Spleen (tissue), 11 donors: ENCODE measurements at regions not wholly inside any gene's neighbourhood (a gene's known extent, or its start where the extent isn't known, plus 50 kb on each side); places are given as distances from the start of the nearest gene placed in this dataset.

Experiments used
- DNase-seq: peaks from one replicate; pipeline ENCODE4 v3.0.0-alpha.2; 2020
- H3K27ac ChIP-seq, 8 donors: fragments of 200-600 bp; sonication (generic) in 7 of 8; 1 replicate in 4 of 8; 2 replicates in 4 of 8; pipeline versions ENCODE4 v1.5.0 to v1.8.0; 2016 to 2021; ENCODE audit warnings: inconsistent platforms in 4 of 8, mild to moderate bottlenecking in 4 of 8, moderate library complexity in 1 of 8
- H3K27me3 ChIP-seq, 7 donors: fragments of 200-600 bp; sonication (generic) in 6 of 7; replicated peaks in 1 of 7; 1 replicate in 4 of 7; 2 replicates in 3 of 7; pipeline versions ENCODE4 v1.5.0 to v1.8.0; 2016 to 2021; ENCODE audit warnings: inconsistent platforms in 3 of 7, mild to moderate bottlenecking in 1 of 7
- H3K36me3 ChIP-seq, 6 donors: fragments of 200-600 bp; sonication (generic) in 5 of 6; 1 replicate in 4 of 6; 2 replicates in 2 of 6; pipeline versions ENCODE4 v1.5.0 to v1.8.0; 2016 to 2021; ENCODE audit warnings: inconsistent platforms in 2 of 6
- H3K4me1 ChIP-seq, 6 donors: fragments of 200-600 bp; sonication (generic) in 5 of 6; 1 replicate in 3 of 6; 2 replicates in 3 of 6; pipeline versions ENCODE4 v1.5.0 to v1.8.0; 2016 to 2021; ENCODE audit warnings: inconsistent platforms in 3 of 6
- H3K4me3 ChIP-seq, 8 donors: fragments of 200-600 bp; sonication (generic) in 7 of 8; 1 replicate in 4 of 8; 2 replicates in 4 of 8; pipeline versions ENCODE4 v1.5.0 to v1.8.0; 2016 to 2021; ENCODE audit warnings: inconsistent platforms in 4 of 8, mild to moderate bottlenecking in 4 of 8, moderate library complexity in 2 of 8
- H3K9me3 ChIP-seq, 8 donors: fragments of 200-600 bp; sonication (generic) in 7 of 8; 1 replicate in 4 of 8; 2 replicates in 4 of 8; pipeline versions ENCODE4 v1.5.0 to v1.8.0; 2016 to 2021; ENCODE audit warnings: inconsistent platforms in 4 of 8
- CTCF ChIP-seq, 11 experiments: fragments of 200-600 bp in 7 of 11; fragments of 450-650 bp in 4 of 11; sonication (generic) in 4 of 11; IDR thresholded peaks in 8 of 11; conservative IDR thresholded peaks in 3 of 11; 1 replicate in 7 of 11; 2 replicates in 4 of 11; pipeline versions ENCODE4 v1.4.0 to v1.8.0; 2016 to 2021; ENCODE audit warnings: antibody characterized with exemption in 11 of 11, inconsistent platforms in 4 of 11, mild to moderate bottlenecking in 1 of 11
- POLR2A ChIP-seq, 3 donors: fragments of 450-650 bp; IDR thresholded peaks; one replicate each; pipeline ENCODE4 v1.5.1; 2017; ENCODE audit warnings: antibody characterized with exemption in 3 of 3, mild to moderate bottlenecking in 1 of 3
- POLR2AphosphoS5 ChIP-seq, 3 donors: sonication (generic); formaldehyde crosslinking; IDR thresholded peaks; one replicate each; pipeline ENCODE4 v1.5.1; 2017; ENCODE audit warnings: antibody characterized with exemption in 3 of 3
- WGBS, 5 donors: extraction: QIAGEN DNeasy Blood & Tissue Kit in 3 of 5; methylation state at CpG; one replicate each; pipeline versions ENCODE4 v1.1.5 to v1.1.7; 2013 to 2018; 5-methylcytosine and 5-hydroxymethylcytosine counted together
- intact Hi-C: fragments of 100-400 bp; cut with DNase I; formaldehyde crosslinking; loops from one replicate; pipeline ENCODE4 v1.15.0; 2023; ENCODE audit warnings: low total_unique reads
- donor health status: healthy with polysubstance abuse.
- donor health status: DM: no; HTN: no; CAD: no; lungs with moderate emphysema.
- donor health status: DM: no; HTN: no; CAD: no.
- donor health status: Bipolar disorder and iron deficiency.
- donor health status: healthy.
- donor health status: DM: no; HTN: no; CAD: no.
- donor health status: DM: yes; HTN: yes; CAD: no.

- intact Hi-C loops = no loop called here
- no peak for TF ChIP-seq POLR2AphosphoS5 (IDR thresholded peaks at IDR 0.05)
- no peak for TF ChIP-seq CTCF (IDR thresholded peaks at IDR 0.05 in 8 of 11, conservative IDR thresholded peaks at IDR 0.05 in 3 of 11)
- TF ChIP-seq POLR2A (IDR thresholded peaks at IDR 0.05) = no peak
- DNase-seq = no peak
- Histone ChIP-seq H3K36me3 (no peaks in the 10 kb centered on the region), H3K27me3 (peaks cover 41 to 100% (median 90%) of the 10 kb centered on the region in 7 donors), H3K4me1 (peaks cover 0 to 33% (median 24%) of the 10 kb centered on the region in 6 donors), H3K9me3 (no peaks in the 10 kb centered on the region), H3K4me3 (no peak overlapping the region), H3K27ac (no peak overlapping the region)
- 80 to 92% (median 84%) methylated on average over 3 of the region's 3 CpGs for WGBS, 5 donors
These were observed 79.9 kb upstream of the POLG start for GRCh38 chr15:89414571-89414970.

GRCh38 chr15:89413877-89414276 is 79.3 kb upstream of the POLG start:
- no peaks in the 10 kb centered on the region for H3K36me3 ChIP-seq
- H3K27ac ChIP-seq = no peak overlapping the region
- no peaks in the 10 kb centered on the region for H3K9me3 ChIP-seq
- intact Hi-C loops = no loop called here
- TF ChIP-seq POLR2A (IDR thresholded peaks at IDR 0.05) (no peak), POLR2AphosphoS5 (IDR thresholded peaks at IDR 0.05) (no peak), CTCF (IDR thresholded peaks at IDR 0.05 in 8 of 11, conservative IDR thresholded peaks at IDR 0.05 in 3 of 11) (no peak)
- H3K27me3 ChIP-seq = peaks cover 41 to 100% (median 91%) of the 10 kb centered on the region in 7 donors
- no peak overlapping the region for H3K4me3 ChIP-seq
- no peak for DNase-seq
- peaks cover 0 to 40% (median 31%) of the 10 kb centered on the region in 6 donors for H3K4me1 ChIP-seq
- WGBS, 5 donors = 52 to 74% (median 63%) methylated on average over 2 of the region's 2 CpGs

- Histone ChIP-seq H3K4me1 (peaks cover 6 to 49% (median 41%) of the 10 kb centered on the region in 6 donors), H3K36me3 (no peaks in the 10 kb centered on the region), H3K27ac (no peak overlapping the region), H3K9me3 (no peaks in the 10 kb centered on the region), H3K4me3 (no peak overlapping the region), H3K27me3 (peaks cover 41 to 100% (median 95%) of the 10 kb centered on the region in 7 donors)
- WGBS, 5 donors = 6 to 14% (median 9%) methylated on average over 11 of the region's 11 CpGs
- TF ChIP-seq CTCF (IDR thresholded peaks at IDR 0.05 in 8 of 11, conservative IDR thresholded peaks at IDR 0.05 in 3 of 11) (no peak), POLR2AphosphoS5 (IDR thresholded peaks at IDR 0.05) (no peak), POLR2A (IDR thresholded peaks at IDR 0.05) (no peak)
- intact Hi-C loops = no loop called here
- no peak for DNase-seq
These were observed 78.3 kb upstream of the POLG start for GRCh38 chr15:89412905-89413411.

- Histone ChIP-seq H3K4me1 (peaks cover 26 to 65% (median 55%) of the 10 kb centered on the region in 6 donors), H3K9me3 (no peaks in the 10 kb centered on the region), H3K36me3 (no peaks in the 10 kb centered on the region), H3K27ac (no peak overlapping the region), H3K27me3 (peaks cover 39 to 100% (median 100%) of the 10 kb centered on the region in 7 donors), H3K4me3 (no peak overlapping the region)
- 8 to 15% (median 11%) methylated on average over 18 to 19 of the region's 19 CpGs for WGBS, 5 donors
- no peak for TF ChIP-seq POLR2AphosphoS5 (IDR thresholded peaks at IDR 0.05)
- no peak for TF ChIP-seq POLR2A (IDR thresholded peaks at IDR 0.05)
- no peak for TF ChIP-seq CTCF (IDR thresholded peaks at IDR 0.05 in 8 of 11, conservative IDR thresholded peaks at IDR 0.05 in 3 of 11)
- no peak for DNase-seq
- intact Hi-C loops = no loop called here
These were observed 75.4 kb upstream of the POLG start for GRCh38 chr15:89410039-89410435.
